ENCODE measurements at regions not wholly inside any gene's neighbourhood (a gene's known extent, or its start where the extent isn't known, plus 50 kb on each side); places are given as distances from the start of the nearest gene placed in this dataset.

DNA sequence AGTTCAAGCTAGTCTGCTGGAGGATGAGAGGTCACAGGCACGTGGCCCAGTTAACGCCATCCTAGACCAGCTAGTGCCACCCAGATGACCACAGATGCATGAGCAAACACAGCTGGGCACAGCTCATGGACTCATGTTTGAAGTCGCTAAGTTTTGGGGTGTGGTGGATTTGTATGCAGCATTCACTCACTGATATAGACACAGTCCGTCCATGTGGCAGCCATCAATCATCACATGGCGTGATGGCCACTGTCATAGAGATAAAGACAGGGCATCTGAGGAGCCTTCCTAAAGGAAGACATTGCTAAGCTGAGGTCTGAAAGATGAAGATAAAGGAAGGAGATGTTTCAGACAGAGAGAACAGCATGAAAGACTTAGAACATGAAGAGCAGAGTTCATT, 154.4 kb upstream of the JAG1 start:
- H3K36me3 ChIP-seq (replicated peaks in 1 of 2; ENCODE audit: control insufficient read depth in 1 of 2, insufficient read depth in 2 of 2, low read length in 1 of 2), result no peaks in the 10 kb centered on the region
- no peak for DNase-seq
- no peaks in the 10 kb centered on the region for H3K9me3 ChIP-seq
- no peaks in the 10 kb centered on the region for H3K79me2 ChIP-seq (ENCODE audit: insufficient read depth)
- no peaks in the 10 kb centered on the region for H3K9me2 ChIP-seq
- no peak overlapping the region for H3K27ac ChIP-seq (ENCODE audit: low read depth in 2 of 2, low read length in 1 of 2)
- H3K27me3 ChIP-seq (ENCODE audit: insufficient read depth), result no peaks in the 10 kb centered on the region
- H3K4me1 ChIP-seq (ENCODE audit: control insufficient read depth in 1 of 2, insufficient read depth in 2 of 2, low read depth in 1 of 2, low read length in 1 of 2), result no peaks in the 10 kb centered on the region
- no peak overlapping the region for H2AFZ ChIP-seq (ENCODE audit: low read depth)
- TF ChIP-seq RAD21 (IDR thresholded peaks at IDR 0.05; ENCODE audit: low read length), result no peak
- no peak for TF ChIP-seq GABPA (IDR thresholded peaks at IDR 0.05; ENCODE audit: low read depth)
- no peak for TF ChIP-seq EP300 (IDR thresholded peaks at IDR 0.05; ENCODE audit: borderline replicate concordance in 1 of 2, low read depth in 1 of 2, low read length in 1 of 2)
- TF ChIP-seq, protein P1, sequence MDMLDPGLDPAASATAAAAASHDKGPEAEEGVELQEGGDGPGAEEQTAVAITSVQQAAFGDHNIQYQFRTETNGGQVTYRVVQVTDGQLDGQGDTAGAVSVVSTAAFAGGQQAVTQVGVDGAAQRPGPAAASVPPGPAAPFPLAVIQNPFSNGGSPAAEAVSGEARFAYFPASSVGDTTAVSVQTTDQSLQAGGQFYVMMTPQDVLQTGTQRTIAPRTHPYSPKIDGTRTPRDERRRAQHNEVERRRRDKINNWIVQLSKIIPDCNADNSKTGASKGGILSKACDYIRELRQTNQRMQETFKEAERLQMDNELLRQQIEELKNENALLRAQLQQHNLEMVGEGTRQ (IDR thresholded peaks at IDR 0.05; ENCODE audit: borderline replicate concordance, low read depth, low read length), result no peak
- no peak for TF ChIP-seq SIN3A (IDR thresholded peaks at IDR 0.05; ENCODE audit: borderline replicate concordance, low read depth, low read length)
- no peak for TF ChIP-seq CHD2 (IDR thresholded peaks at IDR 0.05; ENCODE audit: low read length, partially characterized antibody)
- no peak for TF ChIP-seq RXRA (IDR thresholded peaks at IDR 0.05; ENCODE audit: borderline replicate concordance, low read depth)
- TF ChIP-seq FOSL2 (IDR thresholded peaks at IDR 0.05; ENCODE audit: borderline replicate concordance, low read depth), result no peak
- no peak for TF ChIP-seq SMC3 (IDR thresholded peaks at IDR 0.05; ENCODE audit: low read depth, low read length)
- no peak for TF ChIP-seq EZH2phosphoT487 (IDR thresholded peaks at IDR 0.05; ENCODE audit: borderline replicate concordance, low read depth)
- TF ChIP-seq, protein P2, sequence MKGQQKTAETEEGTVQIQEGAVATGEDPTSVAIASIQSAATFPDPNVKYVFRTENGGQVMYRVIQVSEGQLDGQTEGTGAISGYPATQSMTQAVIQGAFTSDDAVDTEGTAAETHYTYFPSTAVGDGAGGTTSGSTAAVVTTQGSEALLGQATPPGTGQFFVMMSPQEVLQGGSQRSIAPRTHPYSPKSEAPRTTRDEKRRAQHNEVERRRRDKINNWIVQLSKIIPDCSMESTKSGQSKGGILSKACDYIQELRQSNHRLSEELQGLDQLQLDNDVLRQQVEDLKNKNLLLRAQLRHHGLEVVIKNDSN (IDR thresholded peaks at IDR 0.05; ENCODE audit: borderline replicate concordance, low read depth), result no peak
- TF ChIP-seq YY1 (IDR thresholded peaks at IDR 0.05; ENCODE audit: low read depth), result no peak
- WGBS (ENCODE audit: low lambda C conversion rate), result 67% methylated on average over 5 of the region's 5 CpGs
- H3K4me3 ChIP-seq (ENCODE audit: low read depth in 2 of 2, low read length in 1 of 2), result no peak overlapping the region
- H3K9ac ChIP-seq, result no peak overlapping the region
- ChIA-PET POLR2A (no interaction called here), CTCF (no interaction called here)
- no peaks in the 10 kb centered on the region for H3F3A ChIP-seq (replicated peaks; ENCODE audit: insufficient read depth)
- H4K20me1 ChIP-seq (ENCODE audit: insufficient read depth), result no peaks in the 10 kb centered on the region
- H3K4me2 ChIP-seq, result no peak overlapping the region

DNA sequence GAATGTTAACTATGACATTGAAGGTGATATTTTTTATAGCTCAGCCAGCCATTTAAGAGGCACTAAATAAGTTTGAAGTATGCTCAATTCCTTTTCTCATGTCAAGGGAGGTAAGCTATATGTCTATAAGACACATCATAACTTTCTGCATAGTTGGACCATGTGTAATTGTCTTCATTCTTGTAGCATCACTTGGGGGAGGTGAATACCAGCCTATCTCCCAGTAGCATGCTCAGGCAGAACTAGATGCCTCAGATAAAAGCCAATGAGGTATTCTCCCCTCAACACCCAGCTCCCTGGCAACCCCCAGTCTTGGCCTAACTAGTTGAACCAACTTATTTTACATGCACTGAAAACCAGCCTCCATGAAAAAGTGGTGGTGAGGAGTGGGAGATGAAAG, 158.3 kb upstream of the JAG1 start:
- Histone ChIP-seq H3K36me3 (replicated peaks in 1 of 2; ENCODE audit: control insufficient read depth in 1 of 2, insufficient read depth in 2 of 2, low read length in 1 of 2) (no peaks in the 10 kb centered on the region), H3K79me2 (ENCODE audit: insufficient read depth) (no peaks in the 10 kb centered on the region), H3K27ac (ENCODE audit: low read depth in 2 of 2, low read length in 1 of 2) (no peak overlapping the region), H3K27me3 (ENCODE audit: insufficient read depth) (no peaks in the 10 kb centered on the region), H4K20me1 (ENCODE audit: insufficient read depth) (no peaks in the 10 kb centered on the region), H3K4me3 (ENCODE audit: low read depth in 2 of 2, low read length in 1 of 2) (no peak overlapping the region), H3K4me1 (ENCODE audit: control insufficient read depth in 1 of 2, insufficient read depth in 2 of 2, low read depth in 1 of 2, low read length in 1 of 2) (no peaks in the 10 kb centered on the region), H3K4me2 (no peak overlapping the region), H3K9me3 (no peaks in the 10 kb centered on the region), H3K9ac (no peak overlapping the region), H2AFZ (ENCODE audit: low read depth) (no peak overlapping the region), H3K9me2 (no peaks in the 10 kb centered on the region), H3F3A (replicated peaks; ENCODE audit: insufficient read depth) (no peaks in the 10 kb centered on the region)
- ChIA-PET CTCF (interaction anchor here (1.4 kb wide), 1 partner anchor 18 kb away, joined by 4 read pairs; no protein-coding TSS in a partner anchor), POLR2A (no interaction called here)
- no peak for DNase-seq
- no peak for TF ChIP-seq POLR2AphosphoS5 (IDR thresholded peaks at IDR 0.05; ENCODE audit: low read depth, low read length)
- TF ChIP-seq SMC3 (IDR thresholded peaks at IDR 0.05; ENCODE audit: low read depth, low read length), result no peak
- no peak for TF ChIP-seq JUND (IDR thresholded peaks at IDR 0.05)
- no peak for TF ChIP-seq EZH2phosphoT487 (IDR thresholded peaks at IDR 0.05; ENCODE audit: borderline replicate concordance, low read depth)
